Colonic mucosa (tissue), 4 donors: ENCODE measurements at regions not wholly inside any gene's neighbourhood (a gene's known extent, or its start where the extent isn't known, plus 50 kb on each side); places are given as distances from the start of the nearest gene placed in this dataset.
A peak's percentile ranks its signal among the peaks of the same experiment; 100 is the strongest.

Source experiments
- DNase-seq: peaks from one replicate; pipeline ENCODE4 v3.0.0-alpha.2; 2020
- H3K27ac ChIP-seq: fragments of 200-600 bp; one replicate; pipeline ENCODE4 v1.8.0; 2021
- H3K27me3 ChIP-seq: fragments of 200-600 bp; one replicate; pipeline ENCODE4 v1.8.0; 2021
- H3K36me3 ChIP-seq: fragments of 200-600 bp; one replicate; pipeline ENCODE4 v1.8.0; 2021
- H3K4me1 ChIP-seq: fragments of 200-600 bp; one replicate; pipeline ENCODE4 v1.8.0; 2021; ENCODE audit warnings: mild to moderate bottlenecking
- H3K4me3 ChIP-seq: fragments of 200-600 bp; one replicate; pipeline ENCODE4 v1.8.0; 2021
- H3K9ac ChIP-seq, 2 donors: one replicate each; pipeline ENCODE4 v1.7.0; 2013; ENCODE audit warnings: control low read depth in 2 of 2, low read depth in 2 of 2, low read length in 2 of 2
- H3K9me3 ChIP-seq: fragments of 200-600 bp; one replicate; pipeline ENCODE4 v1.8.0; 2021
- intact Hi-C: fragments of 100-400 bp; cut with DNase I; formaldehyde crosslinking; loops from one replicate; pipeline ENCODE4 v1.14.1; 2022
- TF ChIP-seq, protein P1 (sequence below): fragments of 200-600 bp; IDR thresholded peaks from one replicate; pipeline ENCODE4 v1.8.0; 2022; ENCODE audit warnings: antibody characterized with exemption, mild to moderate bottlenecking
- donor health status: healthy.
- donor health status: DM: no; HTN: no; CAD: no.
- donor health status: DM: no; HTN: no; CAD: no.

DNA sequence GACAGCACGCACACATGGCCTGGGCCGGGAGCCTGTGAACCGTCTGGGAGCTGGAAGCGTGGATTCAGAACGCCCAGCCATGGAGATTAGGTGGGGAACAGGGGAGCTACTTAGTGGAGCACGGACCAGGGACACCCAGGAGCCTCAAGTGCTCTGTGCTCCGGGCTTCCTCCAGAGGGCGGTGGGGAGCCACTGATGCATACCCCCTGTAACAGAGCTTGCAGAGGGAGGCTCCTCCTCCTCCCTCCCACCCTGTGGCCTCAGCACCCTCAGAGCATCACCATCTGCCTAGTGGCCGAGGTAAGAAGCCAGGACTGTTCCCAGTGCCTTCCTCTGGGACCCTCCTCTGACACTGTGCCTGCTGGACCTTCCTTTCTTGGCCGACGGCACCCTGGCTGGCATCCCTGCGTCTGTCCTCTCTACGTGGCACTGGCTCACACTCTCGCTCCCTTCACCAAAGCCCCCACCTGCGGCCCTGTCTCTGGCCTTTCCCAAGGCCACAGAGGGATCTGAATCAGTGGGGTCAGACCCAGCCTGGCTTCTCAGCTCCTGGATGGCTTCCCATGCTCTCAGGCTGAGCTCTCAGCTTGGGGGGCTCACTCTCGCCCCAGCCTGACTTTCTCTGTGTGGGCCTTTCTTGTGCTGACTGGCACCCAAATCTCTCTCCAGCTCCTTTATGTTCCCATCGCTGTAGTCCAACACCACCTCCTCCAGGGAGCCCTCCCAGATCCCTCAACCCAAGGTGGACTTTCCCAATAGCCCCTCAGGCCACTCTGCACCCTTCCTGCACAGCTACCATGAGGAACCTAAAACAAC is 780.9 kb downstream of the BRD1 start:
- TF ChIP-seq, protein P1, sequence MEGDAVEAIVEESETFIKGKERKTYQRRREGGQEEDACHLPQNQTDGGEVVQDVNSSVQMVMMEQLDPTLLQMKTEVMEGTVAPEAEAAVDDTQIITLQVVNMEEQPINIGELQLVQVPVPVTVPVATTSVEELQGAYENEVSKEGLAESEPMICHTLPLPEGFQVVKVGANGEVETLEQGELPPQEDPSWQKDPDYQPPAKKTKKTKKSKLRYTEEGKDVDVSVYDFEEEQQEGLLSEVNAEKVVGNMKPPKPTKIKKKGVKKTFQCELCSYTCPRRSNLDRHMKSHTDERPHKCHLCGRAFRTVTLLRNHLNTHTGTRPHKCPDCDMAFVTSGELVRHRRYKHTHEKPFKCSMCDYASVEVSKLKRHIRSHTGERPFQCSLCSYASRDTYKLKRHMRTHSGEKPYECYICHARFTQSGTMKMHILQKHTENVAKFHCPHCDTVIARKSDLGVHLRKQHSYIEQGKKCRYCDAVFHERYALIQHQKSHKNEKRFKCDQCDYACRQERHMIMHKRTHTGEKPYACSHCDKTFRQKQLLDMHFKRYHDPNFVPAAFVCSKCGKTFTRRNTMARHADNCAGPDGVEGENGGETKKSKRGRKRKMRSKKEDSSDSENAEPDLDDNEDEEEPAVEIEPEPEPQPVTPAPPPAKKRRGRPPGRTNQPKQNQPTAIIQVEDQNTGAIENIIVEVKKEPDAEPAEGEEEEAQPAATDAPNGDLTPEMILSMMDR = no peak
- DNase-seq = peak; percentile 30
- Histone ChIP-seq H3K9me3 (no peaks in the 10 kb centered on the region), H3K4me3 (no peak overlapping the region), H3K4me1 (no peaks in the 10 kb centered on the region), H3K27ac (no peak overlapping the region), H3K9ac (no peak overlapping the region), H3K36me3 (no peaks in the 10 kb centered on the region), H3K27me3 (no peaks in the 10 kb centered on the region)
- intact Hi-C loops = loop anchor here (5.0 kb wide), 1 partner anchor 261 kb away; no protein-coding TSS in a partner anchor

DNA sequence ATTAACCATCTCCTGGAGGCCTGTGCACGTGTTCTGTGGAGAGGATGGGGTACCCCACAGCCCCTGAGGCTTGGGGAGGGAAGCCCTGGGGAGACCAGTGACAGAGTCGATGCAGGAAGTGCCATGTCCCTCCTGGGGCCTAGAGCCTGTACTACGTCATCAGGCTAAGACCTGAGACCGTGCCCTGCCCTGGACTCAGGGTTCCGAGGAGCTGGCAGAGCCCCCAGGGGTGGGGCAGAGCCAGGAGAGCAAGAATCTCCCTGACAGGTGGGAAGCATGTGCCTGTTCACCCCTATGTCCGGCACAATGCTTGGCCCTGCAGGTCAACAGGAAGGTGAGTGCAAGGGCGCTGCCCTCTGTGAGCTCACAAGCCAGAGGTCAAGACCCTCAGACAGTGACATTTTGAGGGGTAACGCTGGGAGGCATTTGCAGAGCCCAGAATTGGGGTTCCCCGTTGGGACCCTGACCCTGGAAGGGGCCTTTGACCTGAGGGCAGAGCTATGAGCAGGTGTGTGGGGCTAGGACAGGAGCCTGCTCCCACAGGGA is 781.6 kb downstream of the BRD1 start:
- H3K27me3 ChIP-seq = no peaks in the 10 kb centered on the region

DNA sequence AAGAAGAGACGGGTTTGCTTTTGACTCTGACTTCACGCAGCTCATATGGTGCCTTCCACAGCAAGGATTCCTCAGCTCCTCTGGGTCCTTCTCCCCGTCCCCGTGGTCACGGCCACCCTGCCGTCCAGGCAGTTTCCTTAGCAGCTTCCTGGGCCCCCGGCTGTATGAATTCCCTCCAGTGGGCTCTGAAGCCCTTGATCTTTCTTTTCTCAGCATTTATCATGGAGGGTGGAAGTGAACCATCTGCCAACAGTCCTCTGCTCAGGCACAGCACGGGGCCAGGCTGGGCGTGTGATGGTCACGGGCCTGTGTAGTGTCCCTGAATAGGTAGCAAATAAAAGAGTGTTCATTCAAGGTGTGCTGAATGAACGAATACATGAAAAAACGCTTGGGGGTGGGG is 782.4 kb downstream of the BRD1 start:
- Histone ChIP-seq H3K9ac (no peak overlapping the region), H3K36me3 (no peaks in the 10 kb centered on the region), H3K9me3 (no peaks in the 10 kb centered on the region), H3K4me3 (no peak overlapping the region), H3K4me1 (no peaks in the 10 kb centered on the region), H3K27me3 (no peaks in the 10 kb centered on the region), H3K27ac (no peak overlapping the region)
- TF ChIP-seq, protein P1 = no peak
- intact Hi-C loops = loop anchor here (5.0 kb wide), 1 partner anchor 262 kb away; no protein-coding TSS in a partner anchor
- no peak for DNase-seq

More for the DNA sequence above, 781.6 kb downstream of the BRD1 start:
- no peak overlapping the region for H3K27ac ChIP-seq
- DNase-seq = no peak
- TF ChIP-seq, protein P1 = no peak
- H3K4me3 ChIP-seq = no peak overlapping the region
- H3K4me1 ChIP-seq = no peaks in the 10 kb centered on the region
- no peak overlapping the region for H3K9ac ChIP-seq
- no peaks in the 10 kb centered on the region for H3K9me3 ChIP-seq
- no peaks in the 10 kb centered on the region for H3K36me3 ChIP-seq
- intact Hi-C loops = loop anchor here (5.0 kb wide), 1 partner anchor 261 kb away; no protein-coding TSS in a partner anchor

DNA sequence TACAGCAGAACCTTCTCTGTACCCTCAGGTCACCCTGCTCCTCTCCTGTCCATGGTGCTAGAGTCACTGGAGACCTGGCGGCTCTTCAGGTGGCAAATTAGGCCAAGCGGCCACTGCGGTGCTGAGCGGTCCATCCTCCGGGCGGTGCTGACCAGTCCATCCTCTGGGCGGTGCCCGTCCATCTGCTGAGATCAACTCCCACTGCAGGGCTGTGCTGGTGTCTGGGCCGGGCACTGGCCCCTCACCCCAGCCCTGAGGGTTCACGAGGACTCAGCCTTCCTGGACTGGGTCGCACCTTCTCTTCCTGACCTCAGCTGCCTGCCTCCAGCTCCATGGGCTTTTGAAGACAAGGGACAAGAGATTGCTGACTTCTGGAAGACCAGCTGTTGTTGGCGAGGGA is 782.9 kb downstream of the BRD1 start:
- no peaks in the 10 kb centered on the region for H3K9me3 ChIP-seq
- no peaks in the 10 kb centered on the region for H3K27me3 ChIP-seq
- H3K4me1 ChIP-seq = no peaks in the 10 kb centered on the region
- H3K36me3 ChIP-seq = no peaks in the 10 kb centered on the region
- H3K4me3 ChIP-seq = no peak overlapping the region
- H3K9ac ChIP-seq = no peak overlapping the region
- intact Hi-C loops = loop anchor here (5.0 kb wide), 1 partner anchor 263 kb away; no protein-coding TSS in a partner anchor
- no peak for DNase-seq
- TF ChIP-seq, protein P1 = no peak
- no peak overlapping the region for H3K27ac ChIP-seq

DNA sequence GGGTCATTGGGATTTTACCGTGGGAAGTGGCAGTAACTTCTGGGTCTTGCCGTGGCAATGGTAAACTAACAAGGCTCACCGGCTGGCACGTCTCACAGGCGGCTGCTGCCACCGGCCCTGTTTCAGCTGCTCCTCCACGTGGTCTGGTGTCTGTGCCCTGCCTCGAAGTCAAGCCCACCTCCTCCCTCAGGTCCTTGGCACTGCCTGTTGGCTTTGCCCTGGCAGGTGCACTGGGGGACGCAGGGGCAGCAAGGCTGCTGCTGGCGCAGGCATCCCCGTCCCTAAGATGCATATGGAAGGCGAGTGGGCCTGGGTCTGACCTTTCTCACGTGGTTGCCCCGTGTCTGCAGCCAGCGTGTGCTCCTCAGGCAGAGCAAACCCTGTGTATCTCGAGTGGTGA is 783.6 kb downstream of the BRD1 start:
- Histone ChIP-seq H3K9ac (no peak overlapping the region), H3K27ac (no peak overlapping the region), H3K27me3 (no peaks in the 10 kb centered on the region), H3K9me3 (no peaks in the 10 kb centered on the region), H3K4me1 (no peaks in the 10 kb centered on the region), H3K36me3 (no peaks in the 10 kb centered on the region), H3K4me3 (no peak overlapping the region)
- TF ChIP-seq, protein P1 = no peak
- intact Hi-C loops = no loop called here
- DNase-seq = no peak
